H1 (cell line): ENCODE measurements at regions not wholly inside any gene's neighbourhood (a gene's known extent, or its start where the extent isn't known, plus 50 kb on each side); places are given as distances from the start of the nearest gene placed in this dataset.
A peak's percentile ranks its signal among the peaks of the same experiment; 100 is the strongest.

Source experiments
- CTCF ChIA-PET: fragments of 300-600 bp; sonication (Branson Sonifier 250); formaldehyde crosslinking; loops from one replicate; lab custom pipeline; 2021; ENCODE audit not compliant: partially characterized antibody; lab: Charles Lee
- POLR2A ChIA-PET: fragments of 300-600 bp; sonication (Branson Sonifier 250); formaldehyde crosslinking; loops from one replicate; lab custom pipeline; 2021; ENCODE audit warnings: inconsistent platforms; ENCODE audit not compliant: partially characterized antibody; lab: Charles Lee
- DNase-seq, 2 experiments: peaks; one replicate each; pipeline versions ENCODE4 v3.0.0 to v3.0.0-alpha.2; 2010 to 2022; ENCODE audit warnings: low spot score in 2 of 2, low read depth in 1 of 2, mixed read lengths in 1 of 2
- FAIRE-seq: peaks from 2 replicates; lab custom pipeline; 2011; peaks lifted over from hg19 to GRCh38; lab: Jason Lieb, UNC
- H2AFZ ChIP-seq: 2 replicates; pipeline ENCODE4 v1.8.1; 2012; ENCODE audit warnings: low read length, inconsistent platforms
- H2AK5ac ChIP-seq: 2 replicates; pipeline ENCODE4 v1.6.1; 2013; ENCODE audit warnings: low read depth, low read length
- H2BK120ac ChIP-seq: replicated peaks from 2 replicates; pipeline ENCODE3; 2013; ENCODE audit warnings: low read depth, low read length, inconsistent platforms
- H2BK12ac ChIP-seq: 2 replicates; pipeline ENCODE4 v1.6.1; 2013; ENCODE audit warnings: low read depth, low read length
- H2BK15ac ChIP-seq: 2 replicates; pipeline ENCODE4 v1.6.1; 2013; ENCODE audit warnings: low read length
- H2BK20ac ChIP-seq: 2 replicates; pipeline ENCODE4 v1.6.1; 2013; ENCODE audit warnings: low read length
- H2BK5ac ChIP-seq: 2 replicates; pipeline ENCODE4 v1.6.1; 2013; ENCODE audit warnings: low read depth, low read length
- H3K14ac ChIP-seq: 2 replicates; pipeline ENCODE4 v1.6.1; 2013; ENCODE audit warnings: inconsistent platforms; ENCODE audit not compliant: insufficient read length
- H3K18ac ChIP-seq: 2 replicates; pipeline ENCODE4 v1.6.1; 2013; ENCODE audit warnings: low read length; ENCODE audit errors: extremely low read depth
- H3K23ac ChIP-seq: 2 replicates; pipeline ENCODE4 v1.6.1; 2013; ENCODE audit warnings: inconsistent platforms; ENCODE audit not compliant: insufficient read length
- H3K23me2 ChIP-seq: 2 replicates; pipeline ENCODE4 v1.6.1; 2013; ENCODE audit warnings: low read depth, low read length
- H3K27ac ChIP-seq: 2 replicates; pipeline ENCODE4 v1.6.1; 2011; ENCODE audit warnings: low read depth, low read length, inconsistent platforms
- H3K27me3 ChIP-seq, 4 experiments: replicated peaks in 1 of 4; 1 replicate in 1 of 4; 2 replicates in 3 of 4; pipeline versions ENCODE4 v1.6.1 to v1.8.1; 2011 to 2013; ENCODE audit warnings: low read length in 3 of 4, mild to moderate bottlenecking in 3 of 4, inconsistent platforms in 2 of 4, mixed read lengths in 2 of 4, moderate library complexity in 1 of 4; ENCODE audit not compliant: control insufficient read depth in 3 of 4, insufficient read depth in 3 of 4; ENCODE audit errors: extremely low read depth in 1 of 4
- H3K36me3 ChIP-seq, 4 experiments: 2 replicates each; pipeline versions ENCODE4 v1.6.1 to v1.8.1; 2011 to 2013; ENCODE audit warnings: mild to moderate bottlenecking in 4 of 4, low read length in 3 of 4, moderate library complexity in 2 of 4, control low read depth in 1 of 4, inconsistent platforms in 1 of 4; ENCODE audit not compliant: insufficient read depth in 4 of 4, control insufficient read depth in 2 of 4
- H3K4ac ChIP-seq: replicated peaks from 2 replicates; pipeline ENCODE3; 2013; ENCODE audit warnings: low read length, low read depth, mixed read lengths, inconsistent platforms; ENCODE audit not compliant: insufficient read length
- H3K4me1 ChIP-seq, 4 experiments: replicated peaks in 1 of 4; 1 replicate in 1 of 4; 2 replicates in 3 of 4; pipeline versions ENCODE4 v1.6.1 to v1.8.1; 2011 to 2013; ENCODE audit warnings: low read length in 3 of 4, inconsistent platforms in 2 of 4, mixed read lengths in 1 of 4; ENCODE audit not compliant: insufficient read depth in 4 of 4, control insufficient read depth in 3 of 4
- H3K4me2 ChIP-seq, 2 experiments: 2 replicates each; pipeline versions ENCODE4 v1.6.1 to v1.8.1; 2011 to 2013; ENCODE audit warnings: low read depth in 2 of 2, low read length in 2 of 2, control low read depth in 1 of 2, inconsistent platforms in 1 of 2, mild to moderate bottlenecking in 1 of 2; ENCODE audit not compliant: insufficient read depth in 1 of 2
- H3K4me3 ChIP-seq, 4 experiments: fragments of 200-600, 300-600 bp in 1 of 4; sonication (generic), shearing (Covaris generic), sonication (Bioruptor Twin) in 1 of 4; 2 replicates each; pipeline versions ENCODE4 v1.5.1 to v1.8.1; 2011 to 2016; ENCODE audit warnings: low read length in 4 of 4, low read depth in 3 of 4, control low read depth in 2 of 4, inconsistent platforms in 2 of 4, mild to moderate bottlenecking in 2 of 4, mixed read lengths in 1 of 4, moderate library complexity in 1 of 4; ENCODE audit not compliant: insufficient read depth in 2 of 4; ENCODE audit errors: extremely low read depth in 1 of 4
- H3K56ac ChIP-seq: replicated peaks from 2 replicates; pipeline ENCODE3; 2013; ENCODE audit warnings: low read depth, mild to moderate bottlenecking, mixed read lengths, low read length, inconsistent platforms; ENCODE audit not compliant: insufficient read length
- H3K79me1 ChIP-seq: 2 replicates; pipeline ENCODE4 v1.6.1; 2013; ENCODE audit warnings: low read depth, low read length, control low read depth
- H3K79me2 ChIP-seq, 2 experiments: 2 replicates each; pipeline versions ENCODE4 v1.6.1 to v1.8.1; 2012 to 2013; ENCODE audit warnings: low read length in 2 of 2, mild to moderate bottlenecking in 2 of 2, inconsistent platforms in 1 of 2; ENCODE audit not compliant: insufficient read depth in 2 of 2, control insufficient read depth in 1 of 2
- H3K9ac ChIP-seq, 4 experiments: replicated peaks in 1 of 4; 1 replicate in 1 of 4; 2 replicates in 3 of 4; pipeline versions ENCODE4 v1.6.1 to v1.8.1; 2011 to 2013; ENCODE audit warnings: low read depth in 3 of 4, low read length in 3 of 4, control low read depth in 2 of 4, mild to moderate bottlenecking in 2 of 4, moderate library complexity in 2 of 4, inconsistent platforms in 1 of 4; ENCODE audit errors: extremely low read depth in 1 of 4
- H3K9me3 ChIP-seq, 2 experiments: 2 replicates each; pipeline versions ENCODE4 v1.6.1 to v1.8.1; 2012 to 2013; ENCODE audit warnings: mild to moderate bottlenecking in 2 of 2, moderate library complexity in 2 of 2, control low read depth in 1 of 2, inconsistent platforms in 1 of 2, low read depth in 1 of 2, low read length in 1 of 2, mixed read lengths in 1 of 2; ENCODE audit not compliant: insufficient read depth in 2 of 2
- H4K20me1 ChIP-seq, 2 experiments: replicated peaks in 1 of 2; 2 replicates each; pipeline versions ENCODE3 to v1.8.1; 2011 to 2013; ENCODE audit warnings: inconsistent platforms in 2 of 2, low read length in 2 of 2, mild to moderate bottlenecking in 1 of 2; ENCODE audit not compliant: insufficient read depth in 2 of 2, control insufficient read depth in 1 of 2
- H4K5ac ChIP-seq: 2 replicates; pipeline ENCODE4 v1.6.1; 2013; ENCODE audit warnings: low read length, low read depth, mixed read lengths, inconsistent platforms; ENCODE audit not compliant: insufficient read length
- H4K8ac ChIP-seq: 2 replicates; pipeline ENCODE4 v1.8.0; 2013; ENCODE audit warnings: mild to moderate bottlenecking, moderate library complexity, low read length, inconsistent platforms; ENCODE audit not compliant: insufficient read depth; ENCODE audit errors: extremely low read depth
- H4K91ac ChIP-seq: replicated peaks from 2 replicates; pipeline ENCODE3; 2013; ENCODE audit warnings: low read length, mixed read lengths, inconsistent platforms; ENCODE audit not compliant: insufficient read length
- RAD21 ChIP-seq, 2 experiments: IDR thresholded peaks in 1 of 2; conservative IDR thresholded peaks in 1 of 2; 2 replicates each; pipeline ENCODE4 v1.6.1; 2011; ENCODE audit warnings: low read depth in 2 of 2, low read length in 2 of 2, improper control_type of control experiment in 1 of 2, inconsistent platforms in 1 of 2, mild to moderate bottlenecking in 1 of 2, moderate library complexity in 1 of 2
- WGBS, 2 experiments: shearing (Covaris generic) in 1 of 2; methylation state at CpG; one replicate each; pipeline versions ENCODE4 v1.1.6 to v1.1.7; 2013 to 2015; ENCODE audit warnings: low lambda C conversion rate in 2 of 2, mixed read lengths in 2 of 2, inconsistent platforms in 1 of 2, low coverage in 1 of 2, missing lambda C conversion rate in 1 of 2; ENCODE audit not compliant: insufficient replicate concordance in 2 of 2, insufficient coverage in 1 of 2, insufficient read length in 1 of 2; ENCODE audit errors: extremely low coverage in 1 of 2, missing lambda C conversion rate in 1 of 2; 5-methylcytosine and 5-hydroxymethylcytosine counted together

DNA sequence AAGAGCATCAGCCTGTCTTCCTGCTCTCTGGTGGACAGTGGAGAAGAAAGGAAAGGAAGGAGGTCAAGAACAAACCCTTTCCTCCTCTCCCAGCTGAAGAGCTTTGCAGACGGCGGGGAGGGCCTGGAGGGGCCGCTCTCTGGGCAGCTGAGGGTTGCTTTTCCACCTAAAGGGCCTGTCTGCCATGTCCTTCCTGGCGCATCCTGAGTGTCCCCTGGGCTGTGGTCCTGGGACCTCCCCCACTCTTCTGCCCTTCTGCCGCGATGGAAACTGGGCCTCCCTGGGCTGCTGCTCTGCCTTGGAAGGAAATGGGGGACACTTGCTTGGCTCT lies 107.0 kb downstream of the ETS2 start:
- Histone ChIP-seq H4K20me1 (peaks cover 0 to 8% of the 10 kb centered on the region in 2 experiments), H3K79me2 (no peaks in the 10 kb centered on the region), H3K9me3 (no peaks in the 10 kb centered on the region), H2BK20ac (0 out of 2 replicates have a peak overlapping the region, but pooled peaks have one; percentile 82), H3K36me3 (no peaks in the 10 kb centered on the region), H2AFZ (peak overlapping the region; percentile 31), H3K23me2 (peaks cover 12% of the 10 kb centered on the region), H3K4me1 (peaks cover 3 to 28% (median 12%) of the 10 kb centered on the region in 4 experiments), H2BK120ac (no peak overlapping the region), H3K14ac (no peak overlapping the region), H3K9ac (no peak overlapping the region; a peak in 1 of 7 replicates), H3K4me2 (peak overlapping the region; percentile 82 to 83), H3K4ac (no peak overlapping the region), H3K56ac (no peak overlapping the region), H3K18ac (peak overlapping the region; percentile 40; the same call in 1 of the 2 replicates), H2AK5ac (no peak overlapping the region), H2BK15ac (peak overlapping the region; percentile 18; the same call in 1 of the 2 replicates), H4K91ac (no peak overlapping the region), H4K8ac (no peak overlapping the region), H3K79me1 (0 out of 2 replicates have a peak, but pooled peaks cover 2% of the 10 kb centered on the region), H2BK12ac (peak overlapping the region; percentile 85; the same call in 1 of the 2 replicates), H3K27me3 (peaks cover 0 to 10% (median 2%) of the 10 kb centered on the region in 4 experiments; a peak in 3 of 7 replicates), H3K23ac (no peak overlapping the region), H3K27ac (no peak overlapping the region), H2BK5ac (peak overlapping the region; percentile 68), H4K5ac (no peak overlapping the region), H3K4me3 (peak overlapping the region; percentile 31 to 56 (median 50))
- 36% methylated on average over 6 of the region's 6 CpGs; no CpG with 5 or more reads in 1 of the 2 experiments for WGBS, 2 experiments
- FAIRE-seq (no peak), DNase-seq (no peak)
- ChIA-PET CTCF (interaction anchor here (1.0 to 1.4 kb wide), 2 partner anchors 9 to 53 kb away, joined by 3 read pairs; no protein-coding TSS in a partner anchor), POLR2A (no interaction called here)
- 0 out of 4 replicates have a peak, but pooled peaks of 1 of the 2 experiments have one; percentile 10 for TF ChIP-seq RAD21 (IDR thresholded peaks at IDR 0.05 in 1 of 2, conservative IDR thresholded peaks at IDR 0.05 in 1 of 2; ENCODE audit: low read depth in 2 of 2, low read length in 2 of 2)
